ENCODE measurements at regions not wholly inside any gene's neighbourhood (a gene's known extent, or its start where the extent isn't known, plus 50 kb on each side); places are given as distances from the start of the nearest gene placed in this dataset.

DNA sequence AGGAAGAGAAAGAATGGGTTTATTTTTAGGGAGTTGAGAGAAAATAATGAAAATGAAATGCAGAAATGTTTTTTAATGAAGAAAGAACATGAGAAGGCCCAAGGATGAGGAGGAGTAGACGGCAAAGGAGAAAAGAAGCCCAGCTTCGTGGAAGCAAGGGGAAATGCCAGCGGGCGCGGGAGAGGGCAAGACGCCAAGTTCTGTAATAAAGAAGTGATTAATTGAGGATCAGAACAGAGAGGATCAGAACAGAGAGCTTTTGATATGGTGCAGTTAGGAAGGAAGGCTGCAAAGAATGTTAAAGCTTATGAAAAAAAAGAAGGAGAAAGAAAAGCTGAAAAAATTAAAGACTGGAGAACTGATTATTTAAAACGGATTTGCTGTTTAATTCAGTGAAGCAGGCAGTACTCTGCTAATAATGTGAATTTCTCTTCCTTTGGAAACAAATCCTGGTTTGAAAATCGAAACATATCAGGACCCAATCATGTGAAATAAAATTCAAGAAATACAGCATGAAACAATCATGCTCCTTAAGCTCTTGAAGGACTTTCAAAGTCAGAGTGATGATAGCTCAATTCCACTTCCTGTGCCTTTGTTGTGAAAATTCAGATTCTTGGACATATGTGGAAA is 99.3 kb upstream of the SOX1 start:
- H3K27ac ChIP-seq = no peak overlapping the region
- H3K27me3 ChIP-seq (replicated peaks) = no peaks in the 10 kb centered on the region
- TF ChIP-seq, protein P1, sequence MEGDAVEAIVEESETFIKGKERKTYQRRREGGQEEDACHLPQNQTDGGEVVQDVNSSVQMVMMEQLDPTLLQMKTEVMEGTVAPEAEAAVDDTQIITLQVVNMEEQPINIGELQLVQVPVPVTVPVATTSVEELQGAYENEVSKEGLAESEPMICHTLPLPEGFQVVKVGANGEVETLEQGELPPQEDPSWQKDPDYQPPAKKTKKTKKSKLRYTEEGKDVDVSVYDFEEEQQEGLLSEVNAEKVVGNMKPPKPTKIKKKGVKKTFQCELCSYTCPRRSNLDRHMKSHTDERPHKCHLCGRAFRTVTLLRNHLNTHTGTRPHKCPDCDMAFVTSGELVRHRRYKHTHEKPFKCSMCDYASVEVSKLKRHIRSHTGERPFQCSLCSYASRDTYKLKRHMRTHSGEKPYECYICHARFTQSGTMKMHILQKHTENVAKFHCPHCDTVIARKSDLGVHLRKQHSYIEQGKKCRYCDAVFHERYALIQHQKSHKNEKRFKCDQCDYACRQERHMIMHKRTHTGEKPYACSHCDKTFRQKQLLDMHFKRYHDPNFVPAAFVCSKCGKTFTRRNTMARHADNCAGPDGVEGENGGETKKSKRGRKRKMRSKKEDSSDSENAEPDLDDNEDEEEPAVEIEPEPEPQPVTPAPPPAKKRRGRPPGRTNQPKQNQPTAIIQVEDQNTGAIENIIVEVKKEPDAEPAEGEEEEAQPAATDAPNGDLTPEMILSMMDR (IDR thresholded peaks at IDR 0.05; ENCODE audit: low read depth, low read length, missing control alignments) = no peak
- no peaks in the 10 kb centered on the region for H3K36me3 ChIP-seq (replicated peaks)
- in situ Hi-C loops (cut with HindIII; ENCODE audit: low pct_ligation_motif_present, low sequenced_read_pairs) = no loop called here
- DNase-seq = no peak
- H3K4me3 ChIP-seq (ENCODE audit: low read depth, low read length) = no peak overlapping the region

DNA sequence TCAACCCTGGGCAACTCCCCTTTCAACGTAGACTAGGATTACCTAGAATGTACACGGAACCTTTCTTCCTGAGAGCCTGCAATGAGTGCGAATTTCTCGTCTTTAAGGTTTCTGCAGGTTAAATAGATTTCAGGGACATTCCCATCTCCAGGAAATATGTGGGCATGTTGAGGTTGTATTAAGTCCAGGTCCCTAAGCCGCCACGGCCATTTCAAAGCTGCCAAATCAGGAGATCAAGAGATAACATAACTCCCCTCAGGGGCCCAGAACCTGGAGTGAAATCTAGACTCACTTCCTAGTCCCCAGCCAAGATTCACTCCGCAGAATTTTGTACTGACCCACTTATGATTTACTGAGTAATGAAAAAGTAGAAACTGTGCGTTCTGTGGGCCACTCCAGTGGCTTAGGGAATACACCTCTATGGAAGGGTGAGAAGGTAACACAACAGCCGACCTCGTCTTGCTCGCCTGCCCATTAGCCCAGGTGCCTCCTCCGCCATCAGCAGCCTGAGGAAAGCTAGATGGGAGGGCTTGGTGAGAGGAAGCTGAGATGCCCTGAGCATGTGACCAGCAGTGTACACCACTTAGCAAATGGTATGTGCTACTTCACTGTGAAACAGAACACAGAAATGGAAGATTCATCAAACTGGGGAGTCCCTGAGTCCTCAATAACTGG is 98.5 kb upstream of the SOX1 start:
- DNase-seq = no peak
- no peaks in the 10 kb centered on the region for H3K36me3 ChIP-seq (replicated peaks)
- TF ChIP-seq, protein P1 (IDR thresholded peaks at IDR 0.05; ENCODE audit: low read depth, low read length, missing control alignments) = no peak
- no peaks in the 10 kb centered on the region for H3K27me3 ChIP-seq (replicated peaks)
- no peak overlapping the region for H3K27ac ChIP-seq
- no peak overlapping the region for H3K4me3 ChIP-seq (ENCODE audit: low read depth, low read length)
- in situ Hi-C loops (cut with HindIII; ENCODE audit: low pct_ligation_motif_present, low sequenced_read_pairs) = no loop called here

GRCh38 chr13:111969551-111970135 is 97.3 kb upstream of the SOX1 start:
- TF ChIP-seq, protein P1 (IDR thresholded peaks at IDR 0.05; ENCODE audit: low read depth, low read length, missing control alignments) = no peak
- Histone ChIP-seq H3K27ac (no peak overlapping the region), H3K27me3 (replicated peaks) (no peaks in the 10 kb centered on the region), H3K4me3 (ENCODE audit: low read depth, low read length) (no peak overlapping the region), H3K36me3 (replicated peaks) (no peaks in the 10 kb centered on the region)
- in situ Hi-C loops (cut with HindIII; ENCODE audit: low pct_ligation_motif_present, low sequenced_read_pairs) = no loop called here
- no peak for DNase-seq

GRCh38 chr13:111970494-111971141 is 96.3 kb upstream of the SOX1 start:
- Histone ChIP-seq H3K27ac (no peak overlapping the region), H3K27me3 (replicated peaks) (no peaks in the 10 kb centered on the region), H3K36me3 (replicated peaks) (no peaks in the 10 kb centered on the region), H3K4me3 (ENCODE audit: low read depth, low read length) (no peak overlapping the region)
- TF ChIP-seq, protein P1 (IDR thresholded peaks at IDR 0.05; ENCODE audit: low read depth, low read length, missing control alignments) = no peak
- in situ Hi-C loops (cut with HindIII; ENCODE audit: low pct_ligation_motif_present, low sequenced_read_pairs) = no loop called here
- DNase-seq = no peak

DNA sequence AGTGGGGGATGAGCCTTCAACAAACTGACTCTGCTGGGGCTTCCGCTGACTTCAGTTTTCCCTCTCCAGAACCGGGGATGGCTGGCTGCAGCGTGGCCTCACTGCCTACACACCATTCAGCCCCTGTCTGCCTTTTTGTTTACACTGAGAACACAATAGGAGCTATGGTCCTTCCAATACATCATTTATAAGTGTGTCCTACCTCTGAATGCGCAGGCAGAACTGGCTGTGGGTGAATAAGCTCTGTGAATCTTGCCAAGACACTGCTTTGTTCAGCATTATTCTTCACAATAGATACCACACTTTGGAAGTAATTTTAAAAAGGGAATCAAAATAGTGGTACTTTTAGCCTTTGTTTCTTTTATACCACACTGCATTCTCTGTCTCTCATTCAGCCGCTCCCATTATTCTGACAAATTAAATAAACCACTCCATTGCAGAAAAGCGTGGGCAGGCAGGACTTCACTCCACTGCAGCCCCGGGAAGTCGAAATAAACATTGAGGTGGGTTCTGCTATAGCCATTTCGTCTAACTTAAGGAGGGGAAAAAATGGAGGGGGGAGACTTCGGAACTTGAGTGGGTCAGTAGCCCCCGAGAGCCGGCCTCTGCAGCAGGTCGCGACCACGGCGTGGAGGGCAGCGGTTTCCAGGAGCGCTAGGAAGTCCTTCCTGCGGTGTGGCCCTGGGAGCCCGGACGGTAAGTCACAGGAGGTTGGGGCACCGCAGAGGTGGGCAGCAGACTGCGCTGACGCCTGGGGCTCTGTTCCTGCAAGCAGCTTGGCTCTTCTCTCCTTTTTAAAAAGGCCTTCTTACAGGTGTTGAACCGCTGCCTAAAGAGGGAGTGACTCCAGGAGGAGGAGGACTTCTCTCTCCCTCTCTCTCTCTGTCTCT is 94.8 kb upstream of the SOX1 start:
- Histone ChIP-seq H3K36me3 (replicated peaks) (no peaks in the 10 kb centered on the region), H3K27ac (no peak overlapping the region), H3K27me3 (replicated peaks) (no peaks in the 10 kb centered on the region), H3K4me3 (ENCODE audit: low read depth, low read length) (no peak overlapping the region)
- in situ Hi-C loops (cut with HindIII; ENCODE audit: low pct_ligation_motif_present, low sequenced_read_pairs) = no loop called here
- no peak for DNase-seq
- TF ChIP-seq, protein P1 (IDR thresholded peaks at IDR 0.05; ENCODE audit: low read depth, low read length, missing control alignments) = no peak
